ENCODE measurements at regions not wholly inside any gene's neighbourhood (a gene's known extent, or its start where the extent isn't known, plus 50 kb on each side); places are given as distances from the start of the nearest gene placed in this dataset.

DNA sequence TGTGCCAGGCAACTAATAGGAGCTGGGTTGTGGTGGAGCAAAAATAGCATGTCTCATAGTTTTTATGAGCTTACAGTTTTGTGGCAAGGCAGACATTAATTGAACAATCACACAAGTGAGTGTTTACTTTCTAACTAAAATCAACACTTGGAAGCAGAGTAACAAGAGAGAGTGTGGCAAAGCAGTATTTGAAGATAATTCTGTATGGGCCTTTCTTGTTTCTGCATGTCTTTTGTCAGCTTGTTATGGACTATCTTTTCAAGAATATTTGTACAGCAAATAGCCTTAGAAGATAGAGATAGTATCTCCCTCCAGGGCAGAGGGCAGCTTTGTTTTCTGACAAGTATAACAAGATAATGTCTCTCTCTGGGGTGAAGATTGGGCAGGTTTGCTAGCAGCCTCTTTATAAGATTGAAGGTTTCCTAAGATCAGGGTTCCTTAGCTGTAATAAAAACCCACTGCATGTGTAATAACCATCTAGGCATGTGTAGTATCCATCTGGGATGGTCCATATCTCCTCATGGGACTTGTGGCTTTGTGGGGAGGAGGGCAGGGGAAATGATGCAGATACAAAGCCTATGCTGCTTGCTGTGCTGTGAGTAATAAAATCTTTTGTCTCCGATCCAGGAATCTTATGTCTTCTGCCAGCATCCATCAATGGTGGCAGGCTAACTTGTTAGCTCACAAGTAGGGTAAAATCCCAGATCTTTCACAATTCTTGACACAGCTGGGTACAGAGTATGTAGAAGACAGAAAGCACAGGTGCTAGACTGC lies 479.9 kb downstream of the KDM4C start:
- TF ChIP-seq, protein P1, sequence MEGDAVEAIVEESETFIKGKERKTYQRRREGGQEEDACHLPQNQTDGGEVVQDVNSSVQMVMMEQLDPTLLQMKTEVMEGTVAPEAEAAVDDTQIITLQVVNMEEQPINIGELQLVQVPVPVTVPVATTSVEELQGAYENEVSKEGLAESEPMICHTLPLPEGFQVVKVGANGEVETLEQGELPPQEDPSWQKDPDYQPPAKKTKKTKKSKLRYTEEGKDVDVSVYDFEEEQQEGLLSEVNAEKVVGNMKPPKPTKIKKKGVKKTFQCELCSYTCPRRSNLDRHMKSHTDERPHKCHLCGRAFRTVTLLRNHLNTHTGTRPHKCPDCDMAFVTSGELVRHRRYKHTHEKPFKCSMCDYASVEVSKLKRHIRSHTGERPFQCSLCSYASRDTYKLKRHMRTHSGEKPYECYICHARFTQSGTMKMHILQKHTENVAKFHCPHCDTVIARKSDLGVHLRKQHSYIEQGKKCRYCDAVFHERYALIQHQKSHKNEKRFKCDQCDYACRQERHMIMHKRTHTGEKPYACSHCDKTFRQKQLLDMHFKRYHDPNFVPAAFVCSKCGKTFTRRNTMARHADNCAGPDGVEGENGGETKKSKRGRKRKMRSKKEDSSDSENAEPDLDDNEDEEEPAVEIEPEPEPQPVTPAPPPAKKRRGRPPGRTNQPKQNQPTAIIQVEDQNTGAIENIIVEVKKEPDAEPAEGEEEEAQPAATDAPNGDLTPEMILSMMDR (IDR thresholded peaks at IDR 0.05), result no peak
- TF ChIP-seq POLR2A (IDR thresholded peaks at IDR 0.05), result no peak

All from right lobe of liver (tissue), 4 donors.